NK-92 treated with Interleukin-12 subunit alpha and Interleukin-12 subunit beta, amount 100 ng/mL, for 24 hours (cell line): ENCODE measurements at regions not wholly inside any gene's neighbourhood (a gene's known extent, or its start where the extent isn't known, plus 50 kb on each side); places are given as distances from the start of the nearest gene placed in this dataset.

Experiments
- DNase-seq: peaks from one replicate; lab custom pipeline; 2025; lab: John Stamatoyannopoulos, UW

GRCh38 chr13:58795715-58796114 is 1164.2 kb downstream of the PCDH17 start:
- no peak for DNase-seq

- DNase-seq, result no peak
These were observed 1173.3 kb downstream of the PCDH17 start for GRCh38 chr13:58804832-58805231.

DNA sequence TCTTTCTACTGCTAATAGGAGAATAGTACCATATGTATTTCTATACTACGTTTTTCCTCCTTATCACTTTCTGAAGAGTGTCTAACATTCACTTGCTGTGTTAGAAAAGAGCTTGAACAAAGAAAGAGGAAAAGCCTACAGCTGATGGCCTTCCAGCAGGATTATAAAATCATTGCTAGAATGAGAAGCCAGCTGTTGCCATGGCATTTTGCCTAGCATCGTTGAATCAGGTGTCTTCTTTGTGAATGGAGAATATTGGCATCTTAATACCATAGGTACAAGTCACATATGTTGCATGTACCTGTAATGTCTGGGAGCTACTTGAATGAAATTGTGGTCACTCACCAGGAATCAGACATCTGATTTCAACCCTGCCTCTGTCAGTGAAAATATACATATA is 1174.9 kb downstream of the PCDH17 start:
- DNase-seq, result no peak

- no peak for DNase-seq
These were observed 1192.2 kb downstream of the PCDH17 start for GRCh38 chr13:58823701-58824100.

- DNase-seq, result no peak
These were observed 1196.4 kb downstream of the PCDH17 start for GRCh38 chr13:58827904-58828303.

DNA sequence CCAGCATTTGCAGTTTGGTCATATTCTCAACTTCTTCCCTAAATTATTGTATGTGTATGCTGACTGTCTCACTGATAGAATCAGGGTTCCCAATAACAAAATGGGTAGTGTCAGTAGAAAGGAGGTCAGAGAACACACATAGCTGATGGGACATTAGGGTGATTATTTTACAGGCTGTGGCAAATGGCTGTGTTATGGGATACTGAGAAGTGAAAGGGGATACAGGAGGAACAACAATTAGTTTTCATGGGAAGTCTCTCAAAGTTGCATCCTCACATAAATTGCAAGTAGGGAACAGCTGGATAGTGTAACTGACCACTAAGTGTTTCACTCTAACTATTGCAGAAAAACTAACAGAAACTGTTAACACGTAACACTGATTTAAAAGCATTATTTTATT is 1199.3 kb downstream of the PCDH17 start:
- no peak for DNase-seq

DNA sequence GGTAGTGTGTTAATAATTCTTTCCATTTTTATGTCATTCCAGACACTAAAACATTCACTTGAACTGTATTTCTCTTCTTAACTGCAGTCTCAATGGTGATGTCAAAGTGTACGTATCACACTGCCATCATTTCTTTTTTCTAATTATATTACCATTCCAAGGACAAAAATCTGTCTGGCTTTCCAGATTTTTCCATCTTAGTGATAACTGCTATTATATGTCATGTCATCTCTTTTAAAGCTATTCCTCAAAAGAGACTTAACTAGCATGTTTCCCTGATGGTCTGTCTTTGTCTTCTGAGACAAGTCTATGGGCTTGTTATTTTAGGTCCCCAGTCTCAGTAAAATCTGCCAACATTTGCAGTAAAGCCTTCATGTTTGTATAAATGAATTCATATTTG is 1207.1 kb downstream of the PCDH17 start:
- no peak for DNase-seq

- no peak for DNase-seq
These were observed 1211.5 kb downstream of the PCDH17 start for GRCh38 chr13:58843071-58843470.

GRCh38 chr13:58843567-58843966 is 1212.0 kb downstream of the PCDH17 start:
- no peak for DNase-seq

DNA sequence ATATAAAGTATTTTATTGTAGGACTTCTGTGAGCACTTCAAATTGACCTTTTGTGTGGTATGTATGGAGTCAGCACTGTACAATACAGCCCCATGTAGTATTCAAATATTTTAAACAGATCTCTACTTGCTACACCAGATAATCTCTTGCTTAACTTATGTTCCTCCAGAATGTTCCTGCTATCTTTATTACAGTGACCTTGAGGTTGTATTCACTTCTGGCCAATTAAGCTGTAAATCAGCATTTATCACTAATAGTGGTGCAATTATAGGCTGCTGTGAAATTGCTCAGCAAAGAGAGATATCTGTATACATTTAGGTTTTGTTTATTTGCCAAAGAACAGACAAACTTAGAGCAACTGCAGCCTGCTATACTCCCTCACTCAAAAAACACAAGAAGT is 1218.6 kb downstream of the PCDH17 start:
- DNase-seq, result no peak

- no peak for DNase-seq
These were observed 1220.5 kb downstream of the PCDH17 start for GRCh38 chr13:58852076-58852475.

- DNase-seq, result no peak
These were observed 1223.7 kb downstream of the PCDH17 start for GRCh38 chr13:58855283-58855682.

DNA sequence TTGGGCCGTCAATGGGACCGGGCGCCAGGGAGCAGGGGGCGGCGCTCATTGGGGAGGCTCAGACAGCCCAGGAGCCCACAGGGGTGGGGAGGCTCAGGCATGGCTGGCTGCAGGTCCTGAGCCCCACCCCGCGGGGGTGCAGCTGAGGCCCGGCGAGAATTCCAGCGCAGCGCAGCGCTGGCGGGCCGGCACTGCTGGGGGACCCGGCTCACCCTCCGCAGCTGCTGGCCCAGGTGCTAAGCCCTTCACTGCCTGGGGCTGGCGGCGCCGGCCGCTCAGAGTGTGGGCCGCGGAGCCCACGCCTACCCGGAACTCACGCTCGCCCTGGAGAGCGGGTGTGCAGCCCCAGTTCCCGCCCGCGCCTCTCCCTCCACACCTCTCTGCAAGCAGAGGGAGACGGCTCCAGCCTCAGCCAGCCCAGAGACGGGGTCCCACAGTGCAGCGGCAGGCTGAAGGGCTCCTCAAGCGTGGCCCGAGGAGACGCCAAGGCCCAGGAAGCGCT is 1227.4 kb downstream of the PCDH17 start:
- DNase-seq, result no peak

- DNase-seq, result no peak
These were observed 1233.7 kb downstream of the PCDH17 start for GRCh38 chr13:58865286-58865685.

DNA sequence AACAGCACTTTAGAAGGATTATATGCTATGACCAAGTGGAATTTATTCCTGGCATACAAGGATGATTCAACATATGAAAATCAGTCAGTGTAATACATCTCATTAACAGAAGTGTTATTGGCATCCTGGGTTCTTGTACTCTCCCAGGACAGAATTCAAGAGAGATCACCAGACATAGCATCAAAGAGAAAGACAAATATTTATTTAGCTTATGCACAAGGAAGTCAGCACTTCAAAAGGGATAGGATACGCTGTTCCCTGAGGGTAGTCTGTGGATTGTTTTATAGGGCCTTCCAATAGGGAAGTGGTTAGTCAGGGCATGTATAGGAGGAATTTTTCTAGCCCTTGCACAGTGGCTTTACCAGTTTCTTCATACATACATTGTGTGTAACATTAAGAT is 1238.0 kb downstream of the PCDH17 start:
- no peak for DNase-seq

- no peak for DNase-seq
These were observed 1244.9 kb downstream of the PCDH17 start for GRCh38 chr13:58876473-58876872.

DNA sequence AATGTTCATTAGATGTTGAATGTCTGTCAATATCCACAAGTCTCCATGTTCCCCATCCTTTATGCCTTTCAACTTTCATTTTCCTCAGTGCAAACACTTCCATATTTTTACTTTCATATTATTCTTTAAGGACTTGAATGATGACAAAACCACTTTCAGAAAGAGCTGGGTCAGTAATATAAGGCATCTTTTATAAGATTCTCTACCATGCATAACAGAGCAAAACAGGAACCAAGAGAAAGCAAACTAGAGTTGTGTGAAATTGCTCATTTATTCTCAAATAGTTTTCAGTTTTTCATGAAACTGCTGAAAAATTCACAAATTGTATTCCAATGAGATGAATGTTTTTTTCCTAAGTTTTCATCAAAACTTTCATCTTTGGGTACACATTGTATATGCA is 1247.6 kb downstream of the PCDH17 start:
- no peak for DNase-seq

DNA sequence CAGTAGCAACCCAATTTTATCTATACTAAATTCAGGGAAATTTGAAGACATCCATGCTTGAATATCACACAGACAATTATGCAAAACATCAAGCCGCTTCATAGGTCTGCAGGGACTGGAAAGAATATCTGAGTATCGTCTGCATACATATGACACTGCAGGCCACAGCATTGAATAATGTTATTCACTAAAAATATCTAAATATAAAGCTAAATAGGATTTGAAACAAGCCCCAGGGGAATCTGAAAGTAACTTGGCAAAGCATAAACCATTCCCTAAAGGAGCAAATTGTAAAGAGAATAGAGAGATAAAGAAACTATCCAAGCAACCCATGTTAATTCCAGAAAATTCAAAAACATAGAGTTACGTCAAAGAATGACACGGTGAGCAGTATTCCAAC is 1251.0 kb downstream of the PCDH17 start:
- DNase-seq, result no peak

GRCh38 chr13:58883405-58883804 is 1251.9 kb downstream of the PCDH17 start:
- DNase-seq, result no peak

DNA sequence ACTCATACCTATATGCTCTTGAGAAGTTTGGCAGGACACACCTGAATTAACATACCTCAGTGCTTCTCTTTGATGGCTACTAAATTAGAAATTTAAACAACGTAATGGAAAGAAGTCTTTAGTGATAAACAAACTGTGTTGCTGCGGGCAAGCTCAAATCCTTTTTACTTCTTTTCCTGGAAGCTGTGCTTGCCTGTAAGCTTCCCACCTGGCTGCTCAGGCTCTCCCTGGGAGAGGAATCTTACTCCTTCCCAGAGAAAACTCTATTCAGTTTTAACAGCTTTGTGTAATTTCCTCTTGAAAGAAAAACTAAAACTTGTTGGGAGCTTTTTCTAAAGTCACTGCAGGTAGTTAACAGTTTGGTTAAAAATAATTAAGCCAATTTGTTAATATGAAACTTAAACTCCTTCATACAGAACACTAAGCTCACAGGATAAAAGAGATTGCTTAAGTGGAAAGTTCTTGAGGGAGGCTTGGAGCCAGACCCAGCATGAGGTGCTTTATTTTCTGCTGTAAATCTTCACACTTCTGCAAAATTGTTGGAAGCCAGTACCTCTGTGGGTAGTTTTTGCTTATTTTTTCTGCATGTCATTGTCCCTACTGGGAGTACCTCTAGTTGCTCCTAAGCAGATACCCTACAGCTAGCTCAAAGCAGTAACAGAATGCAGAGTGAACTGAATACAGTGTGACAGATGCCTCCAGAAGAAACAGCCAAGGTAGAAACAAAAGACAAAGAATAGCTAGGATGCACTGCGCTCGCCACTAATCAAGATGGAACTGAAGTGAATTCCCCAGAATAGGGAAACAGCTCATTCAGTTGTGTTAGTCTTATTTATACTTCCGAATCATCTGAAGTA is 1253.0 kb downstream of the PCDH17 start:
- no peak for DNase-seq

DNA sequence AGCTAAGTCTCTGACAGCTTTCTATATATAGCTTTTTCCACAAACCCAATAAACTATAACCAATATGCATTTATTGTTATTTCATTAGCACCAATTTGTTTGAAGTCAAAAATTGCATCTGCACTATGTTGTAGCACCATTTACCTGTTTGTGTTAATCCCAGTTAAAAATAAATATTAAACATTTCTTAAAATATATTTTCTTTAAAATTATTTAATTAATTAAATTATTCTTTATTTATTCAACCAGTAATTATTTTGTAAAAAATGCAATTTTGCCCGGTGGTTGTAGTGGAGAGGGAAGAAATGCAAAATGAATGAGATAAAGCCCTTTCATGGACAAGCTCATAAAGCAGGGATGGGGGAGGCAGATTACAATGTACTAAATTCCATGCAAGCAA is 1257.9 kb downstream of the PCDH17 start:
- DNase-seq, result no peak

- no peak for DNase-seq
These were observed 1261.9 kb downstream of the PCDH17 start for GRCh38 chr13:58893396-58893795.

DNA sequence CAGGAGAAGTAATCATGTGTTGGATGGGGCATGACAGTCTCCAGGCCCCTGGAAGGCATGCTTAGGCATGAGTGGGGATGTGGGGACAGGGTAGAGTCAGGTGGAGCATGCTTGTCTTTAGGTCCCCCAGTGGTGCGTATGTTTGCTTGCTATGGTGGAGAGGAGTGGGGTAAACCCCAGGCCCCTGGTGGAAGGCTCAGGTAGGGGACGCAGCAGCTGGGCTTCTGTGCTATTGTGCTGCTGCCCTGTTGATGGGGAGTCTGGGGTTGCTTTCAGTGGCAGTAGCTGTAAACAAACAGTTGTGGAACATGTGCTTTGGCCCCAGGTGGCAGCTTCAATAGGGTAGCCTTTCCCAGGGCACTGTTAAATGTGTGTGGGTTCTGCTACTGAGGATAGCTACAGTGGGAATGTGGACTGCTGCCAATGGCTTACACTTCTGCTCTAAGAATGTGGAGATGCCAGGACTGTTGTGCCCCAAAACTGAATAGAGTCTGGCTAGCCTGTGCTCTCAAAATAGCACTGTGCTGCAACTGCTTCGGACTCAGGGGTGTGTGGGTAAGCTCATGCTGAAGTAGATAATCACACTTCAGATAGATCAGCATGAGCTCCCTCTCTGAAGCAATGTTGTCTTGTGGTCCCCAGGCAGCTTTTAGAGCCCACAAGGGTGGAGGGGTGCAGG is 1257.3 kb downstream of the DIAPH3 start:
- no peak for DNase-seq
